ENCODE measurements at regions not wholly inside any gene's neighbourhood (a gene's known extent, or its start where the extent isn't known, plus 50 kb on each side); places are given as distances from the start of the nearest gene placed in this dataset.
"Not testable (repeated sequence)": the region's sequence is repeated elsewhere in the genome, so short reads cannot be mapped to it uniquely, and the experiment has no call there.

- POLR2A ChIA-PET (ENCODE audit: low non-redundant PET), result no interaction called here
- H3K27ac ChIP-seq, result no peak overlapping the region
- no peak for DNase-seq (ENCODE audit: low spot score)
- CTCF ChIA-PET, result interaction anchor here (0.6 kb wide), 1 partner anchor 66 kb away, joined by 3 read pairs; no protein-coding TSS in a partner anchor
- TF ChIP-seq CTCF (conservative IDR thresholded peaks at IDR 0.05; ENCODE audit: low read depth), result no peak
Measured at GRCh38 chr14:53228966-53229365, 75.8 kb upstream of the DDHD1 start.

DNA sequence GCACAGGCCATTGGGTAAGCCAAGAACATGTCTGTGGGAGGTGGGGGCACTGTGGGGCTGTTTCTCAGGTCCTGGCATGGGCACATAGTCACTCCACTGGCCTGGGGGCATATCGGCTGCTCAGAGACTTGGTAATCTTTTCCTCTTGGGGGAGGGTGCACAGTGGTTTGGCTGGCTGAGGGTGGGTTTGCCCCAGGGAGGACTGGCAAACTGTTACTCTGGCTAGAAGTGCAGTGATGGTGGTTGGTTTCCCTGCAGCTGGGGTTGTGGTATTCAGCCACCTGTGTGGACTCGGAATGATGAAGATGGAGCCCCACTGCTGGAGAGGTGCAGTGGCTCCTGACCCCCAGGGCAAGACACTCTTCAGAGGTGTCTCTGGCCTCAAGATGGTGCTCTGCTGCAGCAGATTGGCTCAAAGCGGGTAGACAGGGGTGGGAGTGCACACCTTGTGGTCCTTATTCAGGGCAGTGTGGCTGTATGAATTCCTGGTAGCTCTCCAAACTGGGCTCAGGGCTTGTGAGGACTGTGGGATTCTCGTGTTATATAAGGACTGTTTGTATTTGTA is 74.1 kb upstream of the DDHD1 start:
- TF ChIP-seq CTCF (conservative IDR thresholded peaks at IDR 0.05; ENCODE audit: low read depth), result no peak
- POLR2A ChIA-PET (ENCODE audit: low non-redundant PET), result no interaction called here
- CTCF ChIA-PET, result interaction anchor here (1.5 kb wide), 1 partner anchor 9 kb away, joined by 4 read pairs; no protein-coding TSS in a partner anchor
- no peak overlapping the region for H3K27ac ChIP-seq
- no peak for DNase-seq (ENCODE audit: low spot score)

DNA sequence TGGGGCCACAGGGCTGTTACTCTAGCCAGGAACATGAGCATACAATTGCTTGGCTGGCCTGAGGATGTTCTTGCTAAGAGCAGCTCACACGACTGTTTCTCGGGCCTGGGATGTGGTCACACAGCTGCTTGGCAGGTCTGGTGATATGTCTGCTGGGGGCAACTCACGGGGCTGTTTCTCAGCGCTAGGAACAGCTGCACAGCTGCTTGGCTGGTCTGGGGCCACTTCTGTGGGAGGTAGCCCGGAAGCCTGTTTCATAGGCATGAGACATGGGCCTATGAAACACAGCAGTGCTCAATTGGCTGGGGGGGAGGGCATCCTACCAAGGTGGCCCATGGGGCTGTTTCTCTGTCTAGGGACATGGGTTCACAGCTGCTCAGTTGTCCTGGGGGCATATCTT is 73.4 kb upstream of the DDHD1 start:
- ChIA-PET CTCF (interaction anchor here (1.5 kb wide), 1 partner anchor 9 kb away, joined by 4 read pairs; no protein-coding TSS in a partner anchor), POLR2A (ENCODE audit: low non-redundant PET) (no interaction called here)
- DNase-seq (ENCODE audit: low spot score), result no peak
- H3K27ac ChIP-seq, result no peak overlapping the region
- no peak for TF ChIP-seq CTCF (conservative IDR thresholded peaks at IDR 0.05; ENCODE audit: low read depth)

DNA sequence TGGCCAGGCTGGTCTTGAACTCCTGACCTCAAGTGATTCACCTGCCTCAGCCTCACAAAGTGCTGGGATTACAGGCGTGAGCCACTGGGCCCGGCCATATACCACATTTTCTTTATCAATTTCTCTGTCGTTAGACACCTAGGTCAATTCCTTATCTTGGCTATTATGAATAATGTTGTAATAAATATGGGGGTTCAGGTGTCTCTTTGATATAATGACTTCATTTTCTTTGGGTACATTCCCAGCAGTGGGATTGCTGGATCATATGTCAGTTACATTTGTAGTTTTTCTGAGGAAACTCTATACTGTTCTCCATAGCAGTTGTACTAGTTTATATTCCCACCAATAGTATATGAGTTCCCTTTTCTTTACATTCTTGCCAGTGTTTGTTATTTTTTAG is 67.8 kb upstream of the DDHD1 start:
- no peak overlapping the region for H3K27ac ChIP-seq
- CTCF ChIA-PET, result no interaction called here
- DNase-seq (ENCODE audit: low spot score), result no peak
- TF ChIP-seq CTCF (conservative IDR thresholded peaks at IDR 0.05; ENCODE audit: low read depth), result no peak
- POLR2A ChIA-PET (ENCODE audit: low non-redundant PET), result no interaction called here

DNA sequence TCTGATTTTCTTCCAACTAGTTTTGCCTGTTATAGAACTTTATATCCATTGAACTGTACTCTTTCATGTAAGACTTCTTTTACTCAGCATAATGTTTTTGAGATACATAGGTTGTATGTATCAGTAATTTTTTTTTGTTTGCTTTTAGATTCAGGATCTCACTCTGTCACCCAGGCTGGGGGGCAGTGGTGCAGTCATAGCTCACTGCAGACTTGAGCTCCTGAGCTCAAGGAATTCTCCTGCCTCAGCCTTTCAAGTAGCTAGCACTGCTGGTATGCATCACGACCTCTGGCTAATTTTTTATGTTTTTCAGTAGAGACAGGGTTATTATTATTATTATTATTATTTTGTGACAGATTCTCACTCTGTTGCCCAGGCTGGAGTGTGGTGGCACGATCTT is 65.0 kb upstream of the DDHD1 start:
- ChIA-PET POLR2A (ENCODE audit: low non-redundant PET) (no interaction called here), CTCF (interaction anchor here (0.6 to 1.2 kb wide), 4 partner anchors 9 to 99 kb away, joined by 3 to 5 read pairs (median 4); no protein-coding TSS in a partner anchor)
- no peak overlapping the region for H3K27ac ChIP-seq
- no peak for TF ChIP-seq CTCF (conservative IDR thresholded peaks at IDR 0.05; ENCODE audit: low read depth)
- DNase-seq (ENCODE audit: low spot score), result no peak

DNA sequence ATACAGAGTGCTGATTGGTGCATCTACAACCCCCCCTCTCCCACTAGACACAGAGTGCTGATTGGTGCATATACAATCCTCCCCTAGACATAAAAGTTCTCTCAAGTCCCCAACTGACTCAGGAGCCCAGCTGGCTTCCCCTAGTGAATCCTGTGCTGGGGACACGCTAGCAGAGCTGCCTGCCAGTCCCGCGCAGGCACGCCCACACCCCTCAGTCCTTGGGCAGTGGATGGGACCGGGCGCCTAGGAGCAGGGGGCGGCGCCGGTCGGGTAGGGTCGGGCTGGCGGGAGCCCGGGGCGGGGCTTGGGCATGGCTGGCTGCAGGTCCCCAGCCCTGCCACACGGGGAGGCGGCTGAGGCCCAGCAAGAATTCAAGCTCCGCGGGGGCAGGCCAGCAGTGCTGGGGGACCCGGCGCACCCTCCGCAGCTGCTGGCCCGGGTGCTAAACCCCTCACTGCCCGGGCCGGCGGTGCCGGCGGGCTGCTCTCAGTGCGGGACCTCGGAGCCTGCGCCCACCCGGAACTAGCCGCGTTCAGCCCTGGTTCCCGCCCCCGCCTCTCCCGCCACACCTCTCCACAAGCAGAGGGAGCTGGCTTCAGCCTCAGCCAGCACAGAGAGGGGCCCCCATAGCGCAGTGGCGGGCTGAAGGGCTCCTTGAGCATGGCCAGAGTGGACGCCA is 64.3 kb upstream of the DDHD1 start:
- CTCF ChIA-PET, result interaction anchor here (0.6 to 1.2 kb wide), 8 partner anchors 9 to 1678 kb away, joined by 3 to 5 read pairs (median 4); no protein-coding TSS in a partner anchor
- POLR2A ChIA-PET (ENCODE audit: low non-redundant PET), result no interaction called here
- peak; percentile 51 for DNase-seq (ENCODE audit: low spot score)
- H3K27ac ChIP-seq, result peak overlapping the region; percentile 38
- TF ChIP-seq CTCF (conservative IDR thresholded peaks at IDR 0.05; ENCODE audit: low read depth), result peak; percentile 55

DNA sequence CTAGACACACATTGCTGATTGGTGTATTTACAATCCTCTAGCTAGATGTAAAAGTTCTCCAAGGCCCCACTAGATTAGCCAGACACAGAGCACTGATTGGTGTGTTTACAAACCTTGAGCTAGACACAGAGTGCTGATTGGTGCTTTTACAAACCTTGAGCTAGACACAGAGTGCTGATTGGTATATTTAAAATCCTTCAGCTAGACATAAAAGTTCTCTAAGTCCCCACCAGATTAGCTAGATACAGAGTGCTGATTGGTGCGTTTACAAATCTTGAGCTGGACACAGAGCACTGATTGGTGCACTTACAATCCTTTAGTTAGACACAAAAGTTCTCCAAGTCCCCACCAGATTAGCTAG is 63.8 kb upstream of the DDHD1 start:
- DNase-seq (ENCODE audit: low spot score); POLR2A ChIA-PET (ENCODE audit: low non-redundant PET); H3K27ac ChIP-seq: not testable (repeated sequence)
- CTCF ChIA-PET, result interaction anchor here (0.6 to 0.7 kb wide), 3 partner anchors 33 to 1679 kb away, joined by 3 to 4 read pairs (median 3); no protein-coding TSS in a partner anchor

DNA sequence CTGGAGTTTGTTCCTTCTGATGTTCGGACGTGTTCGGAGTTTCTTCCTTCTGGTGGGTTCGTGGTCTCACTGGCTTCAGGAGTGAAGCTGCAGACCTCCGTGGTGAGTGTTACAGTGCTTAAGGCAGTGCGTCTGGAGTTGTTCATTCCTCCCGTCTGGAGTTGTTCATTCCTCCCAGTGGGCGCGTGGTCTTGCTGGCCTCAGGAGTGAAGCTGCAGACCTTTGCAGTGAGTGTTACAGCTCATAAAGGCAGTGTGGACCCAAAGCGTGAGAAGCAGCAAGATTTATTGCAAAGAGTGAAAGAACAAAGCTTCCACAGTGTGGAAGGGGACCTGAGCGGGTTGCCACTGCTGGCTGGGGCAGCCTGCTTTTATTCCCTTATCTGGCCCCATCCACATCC is 63.4 kb upstream of the DDHD1 start:
- CTCF ChIA-PET, result interaction anchor here (0.7 kb wide), 1 partner anchor 1679 kb away, joined by 4 read pairs; no protein-coding TSS in a partner anchor
- H3K27ac ChIP-seq; POLR2A ChIA-PET (ENCODE audit: low non-redundant PET); DNase-seq (ENCODE audit: low spot score): not testable (repeated sequence)
